Nephron progenitor cell (in vitro differentiated cells): ENCODE measurements at regions not wholly inside any gene's neighbourhood (a gene's known extent, or its start where the extent isn't known, plus 50 kb on each side); places are given as distances from the start of the nearest gene placed in this dataset.

Experiments
- DNase-seq: peaks from one replicate; pipeline ENCODE4 v3.0.0; 2021
- H3K27ac Mint-ChIP-seq: 2 replicates; pipeline ENCODE4 v1.8.0; 2021; ENCODE audit warnings: mild to moderate bottlenecking, moderate library complexity, mixed read lengths
- H3K27me3 Mint-ChIP-seq: 2 replicates; pipeline ENCODE4 v1.8.0; 2021; ENCODE audit warnings: mild to moderate bottlenecking, low read depth, mixed read lengths; ENCODE audit not compliant: poor library complexity
- H3K36me3 Mint-ChIP-seq: 2 replicates; pipeline ENCODE4 v1.8.0; 2021; ENCODE audit warnings: low read depth, mixed read lengths
- H3K4me1 Mint-ChIP-seq: 2 replicates; pipeline ENCODE4 v1.8.0; 2021; ENCODE audit warnings: mixed read lengths
- H3K4me3 Mint-ChIP-seq: 2 replicates; pipeline ENCODE4 v1.8.0; 2021; ENCODE audit warnings: mild to moderate bottlenecking, moderate library complexity, mixed read lengths
- H3K9me3 Mint-ChIP-seq: 2 replicates; pipeline ENCODE4 v1.8.0; 2021; ENCODE audit warnings: mild to moderate bottlenecking, moderate library complexity, mixed read lengths
- CTCF ChIP-seq: fragments of 200-600 bp; sonication (generic); IDR thresholded peaks from 2 replicates; pipeline ENCODE4 v1.5.0; 2021; ENCODE audit warnings: antibody characterized with exemption

GRCh38 chr2:128815248-128815647 is 496.6 kb upstream of the HS6ST1 start:
- H3K4me3 Mint-ChIP-seq, result no peak overlapping the region
- H3K36me3 Mint-ChIP-seq, result no peaks in the 10 kb centered on the region
- H3K9me3 Mint-ChIP-seq, result peaks cover 10% of the 10 kb centered on the region
- H3K4me1 Mint-ChIP-seq, result peaks cover 12% of the 10 kb centered on the region
- DNase-seq, result no peak
- TF ChIP-seq CTCF, result no peak
- H3K27ac Mint-ChIP-seq, result no peak overlapping the region
- H3K27me3 Mint-ChIP-seq, result no peaks in the 10 kb centered on the region

- Mint-ChIP-seq H3K4me1 (peaks cover 12% of the 10 kb centered on the region), H3K4me3 (no peak overlapping the region), H3K36me3 (no peaks in the 10 kb centered on the region), H3K27me3 (peaks cover 3% of the 10 kb centered on the region), H3K9me3 (peaks cover 4% of the 10 kb centered on the region), H3K27ac (no peak overlapping the region)
- DNase-seq, result no peak
- no peak for TF ChIP-seq CTCF
These were observed 498.5 kb upstream of the HS6ST1 start for GRCh38 chr2:128817171-128817570.

GRCh38 chr2:128817813-128818212 is 499.1 kb upstream of the HS6ST1 start:
- DNase-seq, result no peak
- no peak for TF ChIP-seq CTCF
- Mint-ChIP-seq H3K4me3 (no peak overlapping the region), H3K4me1 (peaks cover 12% of the 10 kb centered on the region), H3K9me3 (peaks cover 4% of the 10 kb centered on the region), H3K36me3 (no peaks in the 10 kb centered on the region), H3K27ac (peak overlapping the region; percentile 30), H3K27me3 (peaks cover 3% of the 10 kb centered on the region)

GRCh38 chr2:128818248-128818647 is 499.6 kb upstream of the HS6ST1 start:
- no peak overlapping the region for H3K27ac Mint-ChIP-seq
- H3K36me3 Mint-ChIP-seq, result no peaks in the 10 kb centered on the region
- peaks cover 3% of the 10 kb centered on the region for H3K27me3 Mint-ChIP-seq
- H3K9me3 Mint-ChIP-seq, result peaks cover 4% of the 10 kb centered on the region
- H3K4me3 Mint-ChIP-seq, result no peak overlapping the region
- DNase-seq, result no peak
- TF ChIP-seq CTCF, result no peak
- H3K4me1 Mint-ChIP-seq, result peaks cover 12% of the 10 kb centered on the region

GRCh38 chr2:128818704-128819491 is 500.2 kb upstream of the HS6ST1 start:
- peaks cover 4% of the 10 kb centered on the region for H3K9me3 Mint-ChIP-seq
- H3K27me3 Mint-ChIP-seq, result peaks cover 3% of the 10 kb centered on the region
- H3K4me3 Mint-ChIP-seq, result no peak overlapping the region
- TF ChIP-seq CTCF, result no peak
- no peak overlapping the region for H3K27ac Mint-ChIP-seq
- H3K4me1 Mint-ChIP-seq, result peaks cover 12% of the 10 kb centered on the region
- no peaks in the 10 kb centered on the region for H3K36me3 Mint-ChIP-seq
- no peak for DNase-seq

- Mint-ChIP-seq H3K36me3 (no peaks in the 10 kb centered on the region), H3K4me3 (no peak overlapping the region), H3K27me3 (peaks cover 3% of the 10 kb centered on the region), H3K27ac (no peak overlapping the region), H3K9me3 (peaks cover 10% of the 10 kb centered on the region), H3K4me1 (peaks cover 12% of the 10 kb centered on the region)
- TF ChIP-seq CTCF, result no peak
- DNase-seq, result no peak
These were observed 501.8 kb upstream of the HS6ST1 start for GRCh38 chr2:128820452-128820851.
